ENCODE measurements at regions not wholly inside any gene's neighbourhood (a gene's known extent, or its start where the extent isn't known, plus 50 kb on each side); places are given as distances from the start of the nearest gene placed in this dataset.
"Not testable (repeated sequence)": the region's sequence is repeated elsewhere in the genome, so short reads cannot be mapped to it uniquely, and the experiment has no call there.

DNA sequence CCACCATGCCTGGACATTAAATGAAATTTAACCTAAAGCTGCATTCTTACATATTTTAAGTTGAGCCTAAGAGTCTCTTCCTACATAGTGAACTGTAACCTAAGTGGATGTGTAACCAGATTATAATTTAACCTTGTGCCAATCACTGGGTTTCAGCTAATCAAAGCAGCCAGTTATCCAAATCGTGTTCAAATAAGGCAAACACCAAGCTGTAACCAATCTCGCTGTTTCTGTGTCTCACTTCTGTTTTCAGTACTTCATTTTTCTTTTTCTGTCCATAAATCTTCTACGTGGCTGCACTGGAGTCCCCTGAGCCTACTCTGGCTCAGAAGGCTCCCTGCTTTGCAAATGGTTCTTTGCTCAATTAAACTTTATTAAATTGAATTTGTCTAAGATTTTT lies 186.1 kb upstream of the CNTN6 start (continued):
- TF ChIP-seq, protein P1, sequence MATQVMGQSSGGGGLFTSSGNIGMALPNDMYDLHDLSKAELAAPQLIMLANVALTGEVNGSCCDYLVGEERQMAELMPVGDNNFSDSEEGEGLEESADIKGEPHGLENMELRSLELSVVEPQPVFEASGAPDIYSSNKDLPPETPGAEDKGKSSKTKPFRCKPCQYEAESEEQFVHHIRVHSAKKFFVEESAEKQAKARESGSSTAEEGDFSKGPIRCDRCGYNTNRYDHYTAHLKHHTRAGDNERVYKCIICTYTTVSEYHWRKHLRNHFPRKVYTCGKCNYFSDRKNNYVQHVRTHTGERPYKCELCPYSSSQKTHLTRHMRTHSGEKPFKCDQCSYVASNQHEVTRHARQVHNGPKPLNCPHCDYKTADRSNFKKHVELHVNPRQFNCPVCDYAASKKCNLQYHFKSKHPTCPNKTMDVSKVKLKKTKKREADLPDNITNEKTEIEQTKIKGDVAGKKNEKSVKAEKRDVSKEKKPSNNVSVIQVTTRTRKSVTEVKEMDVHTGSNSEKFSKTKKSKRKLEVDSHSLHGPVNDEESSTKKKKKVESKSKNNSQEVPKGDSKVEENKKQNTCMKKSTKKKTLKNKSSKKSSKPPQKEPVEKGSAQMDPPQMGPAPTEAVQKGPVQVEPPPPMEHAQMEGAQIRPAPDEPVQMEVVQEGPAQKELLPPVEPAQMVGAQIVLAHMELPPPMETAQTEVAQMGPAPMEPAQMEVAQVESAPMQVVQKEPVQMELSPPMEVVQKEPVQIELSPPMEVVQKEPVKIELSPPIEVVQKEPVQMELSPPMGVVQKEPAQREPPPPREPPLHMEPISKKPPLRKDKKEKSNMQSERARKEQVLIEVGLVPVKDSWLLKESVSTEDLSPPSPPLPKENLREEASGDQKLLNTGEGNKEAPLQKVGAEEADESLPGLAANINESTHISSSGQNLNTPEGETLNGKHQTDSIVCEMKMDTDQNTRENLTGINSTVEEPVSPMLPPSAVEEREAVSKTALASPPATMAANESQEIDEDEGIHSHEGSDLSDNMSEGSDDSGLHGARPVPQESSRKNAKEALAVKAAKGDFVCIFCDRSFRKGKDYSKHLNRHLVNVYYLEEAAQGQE (IDR thresholded peaks at IDR 0.05; ENCODE audit: low read depth, low read length): no peak
- TF ChIP-seq GABPA (IDR thresholded peaks at IDR 0.05; ENCODE audit: low read depth): no peak
- TF ChIP-seq, protein P2, sequence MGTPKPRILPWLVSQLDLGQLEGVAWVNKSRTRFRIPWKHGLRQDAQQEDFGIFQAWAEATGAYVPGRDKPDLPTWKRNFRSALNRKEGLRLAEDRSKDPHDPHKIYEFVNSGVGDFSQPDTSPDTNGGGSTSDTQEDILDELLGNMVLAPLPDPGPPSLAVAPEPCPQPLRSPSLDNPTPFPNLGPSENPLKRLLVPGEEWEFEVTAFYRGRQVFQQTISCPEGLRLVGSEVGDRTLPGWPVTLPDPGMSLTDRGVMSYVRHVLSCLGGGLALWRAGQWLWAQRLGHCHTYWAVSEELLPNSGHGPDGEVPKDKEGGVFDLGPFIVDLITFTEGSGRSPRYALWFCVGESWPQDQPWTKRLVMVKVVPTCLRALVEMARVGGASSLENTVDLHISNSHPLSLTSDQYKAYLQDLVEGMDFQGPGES (IDR thresholded peaks at IDR 0.05; ENCODE audit: low read depth, low read length): no peak
- TF ChIP-seq TAF1 (IDR thresholded peaks at IDR 0.05; ENCODE audit: borderline replicate concordance, low read depth, low read length): no peak
- no peak for TF ChIP-seq NFIC (IDR thresholded peaks at IDR 0.05; ENCODE audit: borderline replicate concordance)
- TF ChIP-seq SIN3A (IDR thresholded peaks at IDR 0.05; ENCODE audit: borderline replicate concordance, low read depth, low read length): no peak

DNA sequence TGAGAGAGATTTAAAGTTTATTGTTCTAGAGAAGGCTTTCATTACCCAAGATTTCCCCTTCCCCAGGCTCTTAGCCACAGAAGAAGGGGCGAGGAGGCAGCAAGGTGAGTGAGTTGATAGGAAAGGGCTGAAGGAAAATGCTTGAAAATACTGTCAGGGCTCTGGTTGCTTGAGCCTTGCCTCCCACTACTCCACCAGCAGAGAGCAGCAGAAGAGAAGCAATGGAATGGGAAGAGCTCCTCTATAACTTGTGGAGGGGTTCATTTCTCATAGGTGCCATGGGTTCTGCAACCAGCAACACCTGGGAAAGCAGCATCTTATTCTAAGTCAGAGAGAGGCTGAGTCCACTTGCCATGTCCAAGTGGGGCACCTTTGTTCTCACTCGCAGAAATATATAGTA lies 184.0 kb upstream of the CNTN6 start:
- H3K27me3 ChIP-seq (ENCODE audit: insufficient read depth): no peaks in the 10 kb centered on the region
- H4K20me1 ChIP-seq (ENCODE audit: insufficient read depth): no peaks in the 10 kb centered on the region
- 3% methylated on average over 2 of the region's 2 CpGs for WGBS (ENCODE audit: low lambda C conversion rate)
- TF ChIP-seq GATA2 (CRISPR knock-in tag; IDR thresholded peaks at IDR 0.05): no peak
- TF ChIP-seq, protein P3, sequence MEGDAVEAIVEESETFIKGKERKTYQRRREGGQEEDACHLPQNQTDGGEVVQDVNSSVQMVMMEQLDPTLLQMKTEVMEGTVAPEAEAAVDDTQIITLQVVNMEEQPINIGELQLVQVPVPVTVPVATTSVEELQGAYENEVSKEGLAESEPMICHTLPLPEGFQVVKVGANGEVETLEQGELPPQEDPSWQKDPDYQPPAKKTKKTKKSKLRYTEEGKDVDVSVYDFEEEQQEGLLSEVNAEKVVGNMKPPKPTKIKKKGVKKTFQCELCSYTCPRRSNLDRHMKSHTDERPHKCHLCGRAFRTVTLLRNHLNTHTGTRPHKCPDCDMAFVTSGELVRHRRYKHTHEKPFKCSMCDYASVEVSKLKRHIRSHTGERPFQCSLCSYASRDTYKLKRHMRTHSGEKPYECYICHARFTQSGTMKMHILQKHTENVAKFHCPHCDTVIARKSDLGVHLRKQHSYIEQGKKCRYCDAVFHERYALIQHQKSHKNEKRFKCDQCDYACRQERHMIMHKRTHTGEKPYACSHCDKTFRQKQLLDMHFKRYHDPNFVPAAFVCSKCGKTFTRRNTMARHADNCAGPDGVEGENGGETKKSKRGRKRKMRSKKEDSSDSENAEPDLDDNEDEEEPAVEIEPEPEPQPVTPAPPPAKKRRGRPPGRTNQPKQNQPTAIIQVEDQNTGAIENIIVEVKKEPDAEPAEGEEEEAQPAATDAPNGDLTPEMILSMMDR (IDR thresholded peaks at IDR 0.05): peak; percentile 13; the same call in 1 of the 2 replicates
- TF ChIP-seq, protein P4, sequence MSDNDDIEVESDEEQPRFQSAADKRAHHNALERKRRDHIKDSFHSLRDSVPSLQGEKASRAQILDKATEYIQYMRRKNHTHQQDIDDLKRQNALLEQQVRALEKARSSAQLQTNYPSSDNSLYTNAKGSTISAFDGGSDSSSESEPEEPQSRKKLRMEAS (IDR thresholded peaks at IDR 0.05; ENCODE audit: low read depth): no peak
- TF ChIP-seq RAD21 (IDR thresholded peaks at IDR 0.05; ENCODE audit: low read length): peak; percentile 62
- H3K9ac ChIP-seq: no peak overlapping the region
- no peaks in the 10 kb centered on the region for H3K9me3 ChIP-seq
- H3K4me3 ChIP-seq (ENCODE audit: low read depth in 2 of 2, low read length in 1 of 2): no peak overlapping the region
- H3K4me1 ChIP-seq (ENCODE audit: control insufficient read depth in 1 of 2, insufficient read depth in 2 of 2, low read depth in 1 of 2, low read length in 1 of 2): no peaks in the 10 kb centered on the region
- no peak overlapping the region for H2AFZ ChIP-seq (ENCODE audit: low read depth)
- H3K4me2 ChIP-seq: no peak overlapping the region
- POLR2A ChIA-PET: no interaction called here
- no peaks in the 10 kb centered on the region for H3K36me3 ChIP-seq (replicated peaks in 1 of 2; ENCODE audit: control insufficient read depth in 1 of 2, insufficient read depth in 2 of 2, low read length in 1 of 2)
- no peaks in the 10 kb centered on the region for H3K79me2 ChIP-seq (ENCODE audit: insufficient read depth)
- peak; percentile 5 for DNase-seq
- no peaks in the 10 kb centered on the region for H3F3A ChIP-seq (replicated peaks; ENCODE audit: insufficient read depth)
- no peaks in the 10 kb centered on the region; the same call in 1 of the 2 replicates for H3K9me2 ChIP-seq
- no peak overlapping the region for H3K27ac ChIP-seq (ENCODE audit: low read depth in 2 of 2, low read length in 1 of 2)
- CTCF ChIA-PET: no interaction called here

DNA sequence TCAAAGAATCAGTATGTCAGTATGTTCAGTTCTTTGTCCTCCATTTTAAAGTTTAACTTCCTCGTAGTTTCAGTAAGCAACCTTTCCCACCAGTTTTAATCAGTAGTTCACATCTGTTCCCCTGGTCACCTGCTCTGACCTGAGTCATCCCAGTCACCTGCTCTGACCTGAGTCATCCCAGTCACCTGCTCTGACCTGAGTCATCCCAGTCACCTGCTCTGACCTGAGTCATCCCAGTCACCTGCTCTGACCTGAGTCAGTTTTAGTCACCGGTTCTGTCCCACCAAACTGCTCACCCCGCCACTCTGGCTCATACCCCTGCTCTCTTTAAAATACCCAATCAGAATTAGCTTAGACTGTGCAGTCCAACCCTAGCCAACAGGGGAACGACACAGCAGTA lies 180.1 kb upstream of the CNTN6 start:
- H3K27ac ChIP-seq (ENCODE audit: low read depth in 2 of 2, low read length in 1 of 2); H3K36me3 ChIP-seq (replicated peaks in 1 of 2; ENCODE audit: control insufficient read depth in 1 of 2, insufficient read depth in 2 of 2, low read length in 1 of 2); H4K20me1 ChIP-seq (ENCODE audit: insufficient read depth); H3K4me1 ChIP-seq (ENCODE audit: control insufficient read depth in 1 of 2, insufficient read depth in 2 of 2, low read depth in 1 of 2, low read length in 1 of 2); H3K9ac ChIP-seq; H3K79me2 ChIP-seq (ENCODE audit: insufficient read depth); DNase-seq; H2AFZ ChIP-seq (ENCODE audit: low read depth); POLR2A ChIA-PET; H3K9me3 ChIP-seq; H3K9me2 ChIP-seq; H3K4me2 ChIP-seq; H3F3A ChIP-seq (replicated peaks; ENCODE audit: insufficient read depth); H3K4me3 ChIP-seq (ENCODE audit: low read depth in 2 of 2, low read length in 1 of 2); H3K27me3 ChIP-seq (ENCODE audit: insufficient read depth): not testable (repeated sequence)
- CTCF ChIA-PET: interaction anchor here (1.1 kb wide), 1 partner anchor 11 kb away, joined by 3 read pairs; no protein-coding TSS in a partner anchor
- 5% methylated on average over 3 of the region's 4 CpGs for WGBS (ENCODE audit: low lambda C conversion rate)
